WERI-Rb-1 (cell line): ENCODE measurements at regions not wholly inside any gene's neighbourhood (a gene's known extent, or its start where the extent isn't known, plus 50 kb on each side); places are given as distances from the start of the nearest gene placed in this dataset.

ENCODE experiments used
- DNase-seq: peaks from one replicate; pipeline ENCODE4 v3.0.0-alpha.2; 2020
- H3K27ac ChIP-seq: fragments of 250-450 bp; sonication (Bioruptor Pico); 2 replicates; pipeline ENCODE4 v1.5.1; 2020; ENCODE audit warnings: mild to moderate bottlenecking, moderate library complexity
- H3K27me3 ChIP-seq: fragments of 250-450 bp; sonication (Bioruptor Pico); 2 replicates; pipeline ENCODE4 v1.5.1; 2021; ENCODE audit warnings: mild to moderate bottlenecking, low read depth, moderate library complexity; ENCODE audit not compliant: insufficient read depth, severe bottlenecking
- H3K36me3 ChIP-seq: fragments of 250-450 bp; sonication (Bioruptor Pico); 2 replicates; pipeline ENCODE4 v1.5.1; 2020; ENCODE audit warnings: mild to moderate bottlenecking, moderate library complexity
- H3K4me3 ChIP-seq: 2 replicates; pipeline ENCODE4 v1.5.1; 2011; ENCODE audit warnings: low read depth, mild to moderate bottlenecking, control low read depth, low read length
- H3K9me3 ChIP-seq: fragments of 250-450 bp; sonication (Bioruptor Pico); 2 replicates; pipeline ENCODE4 v1.5.1; 2021; ENCODE audit warnings: mild to moderate bottlenecking, moderate library complexity; ENCODE audit not compliant: severe bottlenecking
- CTCF ChIP-seq: IDR thresholded peaks from 2 replicates; pipeline ENCODE4 v1.5.1; 2011; ENCODE audit warnings: low read depth, mild to moderate bottlenecking, control low read depth, inconsistent platforms, low read length

GRCh38 chr11:116085031-116085635 is 580.9 kb upstream of the CADM1 start:
- no peak for TF ChIP-seq CTCF
- H3K27me3 ChIP-seq, result no peaks in the 10 kb centered on the region
- H3K36me3 ChIP-seq, result no peaks in the 10 kb centered on the region
- no peak overlapping the region for H3K4me3 ChIP-seq
- H3K27ac ChIP-seq, result no peak overlapping the region
- DNase-seq, result no peak
- H3K9me3 ChIP-seq, result no peaks in the 10 kb centered on the region

GRCh38 chr11:116084511-116084910 is 580.3 kb upstream of the CADM1 start:
- no peak for DNase-seq
- TF ChIP-seq CTCF, result no peak
- Histone ChIP-seq H3K36me3 (no peaks in the 10 kb centered on the region), H3K27me3 (no peaks in the 10 kb centered on the region), H3K9me3 (no peaks in the 10 kb centered on the region), H3K27ac (no peak overlapping the region), H3K4me3 (no peak overlapping the region)

- H3K27me3 ChIP-seq, result no peaks in the 10 kb centered on the region
- H3K9me3 ChIP-seq, result no peaks in the 10 kb centered on the region
- TF ChIP-seq CTCF, result no peak
- H3K27ac ChIP-seq, result no peak overlapping the region
- H3K4me3 ChIP-seq, result no peak overlapping the region
- DNase-seq, result no peak
- H3K36me3 ChIP-seq, result no peaks in the 10 kb centered on the region
Observed at GRCh38 chr11:116082256-116082655, 578.0 kb upstream of the CADM1 start.

GRCh38 chr11:116079580-116079979 is 575.4 kb upstream of the CADM1 start:
- H3K27me3 ChIP-seq, result no peaks in the 10 kb centered on the region
- H3K27ac ChIP-seq, result no peak overlapping the region
- DNase-seq, result no peak
- H3K36me3 ChIP-seq, result no peaks in the 10 kb centered on the region
- H3K4me3 ChIP-seq, result no peak overlapping the region
- no peak for TF ChIP-seq CTCF
- no peaks in the 10 kb centered on the region for H3K9me3 ChIP-seq

- H3K36me3 ChIP-seq, result no peaks in the 10 kb centered on the region
- H3K27me3 ChIP-seq, result no peaks in the 10 kb centered on the region
- no peak overlapping the region for H3K4me3 ChIP-seq
- peak; percentile 69 for DNase-seq
- peak; percentile 81 for TF ChIP-seq CTCF
- H3K9me3 ChIP-seq, result no peaks in the 10 kb centered on the region
- no peak overlapping the region; the same call in 1 of the 2 replicates for H3K27ac ChIP-seq
Observed at GRCh38 chr11:116078101-116078591, 573.9 kb upstream of the CADM1 start.

- no peak for DNase-seq
- TF ChIP-seq CTCF, result no peak
- H3K9me3 ChIP-seq, result no peaks in the 10 kb centered on the region
- no peaks in the 10 kb centered on the region for H3K27me3 ChIP-seq
- H3K36me3 ChIP-seq, result no peaks in the 10 kb centered on the region
- no peak overlapping the region for H3K4me3 ChIP-seq
- no peak overlapping the region for H3K27ac ChIP-seq
Observed at GRCh38 chr11:116077092-116077491, 572.9 kb upstream of the CADM1 start.
